HK-2 (cell line): ENCODE measurements at regions not wholly inside any gene's neighbourhood (a gene's known extent, or its start where the extent isn't known, plus 50 kb on each side); places are given as distances from the start of the nearest gene placed in this dataset.

ENCODE experiments used
- DNase-seq: peaks from one replicate; pipeline ENCODE4 v3.0.0-alpha.2; 2018; ENCODE audit not compliant: unreplicated experiment

DNA sequence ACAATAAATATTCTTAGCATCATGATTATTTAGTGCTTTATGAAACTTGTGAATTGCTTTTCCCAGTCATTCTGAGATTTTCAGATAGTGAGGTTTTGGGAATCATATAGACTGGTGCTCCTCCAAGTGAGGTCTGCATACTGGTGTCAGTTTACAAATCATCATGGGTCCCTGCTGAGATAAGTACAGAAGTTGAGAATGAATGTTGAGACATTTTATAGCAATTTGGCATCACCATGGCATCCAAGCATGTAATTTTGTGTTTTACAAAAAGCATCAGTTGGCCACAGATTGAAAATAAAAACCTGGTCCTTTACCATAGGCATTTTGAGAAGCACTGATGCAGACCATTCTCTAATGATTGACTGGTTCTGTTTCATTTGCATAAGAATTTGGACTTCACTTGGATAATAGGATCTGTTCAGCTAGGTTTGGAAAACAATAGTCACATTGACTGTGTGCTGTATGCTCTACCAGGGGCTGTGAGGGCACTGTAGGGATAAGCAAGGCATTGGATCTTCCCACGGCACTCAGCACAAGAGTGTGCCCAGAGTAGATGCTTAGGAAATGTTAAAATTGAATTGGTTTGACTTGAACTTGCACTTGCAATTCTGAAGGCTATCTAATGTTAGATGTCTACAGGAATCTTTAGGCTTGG, 79.0 kb upstream of the JUN start:
- DNase-seq = no peak

GRCh38 chr1:58864654-58865053, 80.8 kb upstream of the JUN start:
- no peak for DNase-seq

DNA sequence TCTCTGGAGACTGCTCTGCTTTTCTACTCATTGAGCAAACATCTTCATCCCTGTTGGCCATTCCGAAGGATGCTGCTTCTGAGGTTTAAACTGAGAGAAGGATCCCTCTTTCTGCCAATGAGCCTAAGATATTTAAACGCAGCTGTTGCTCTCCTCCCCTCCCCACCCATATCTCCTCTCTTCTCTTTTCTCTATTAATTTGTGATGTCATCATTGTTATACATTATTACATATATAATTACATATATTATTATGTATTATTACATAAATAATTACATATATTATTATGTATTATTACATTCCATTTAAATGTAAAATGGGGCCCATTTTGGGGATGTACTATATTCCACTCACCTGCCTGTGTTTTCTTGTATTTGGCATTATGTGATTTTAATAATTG, 82.7 kb upstream of the JUN start:
- no peak for DNase-seq

DNA sequence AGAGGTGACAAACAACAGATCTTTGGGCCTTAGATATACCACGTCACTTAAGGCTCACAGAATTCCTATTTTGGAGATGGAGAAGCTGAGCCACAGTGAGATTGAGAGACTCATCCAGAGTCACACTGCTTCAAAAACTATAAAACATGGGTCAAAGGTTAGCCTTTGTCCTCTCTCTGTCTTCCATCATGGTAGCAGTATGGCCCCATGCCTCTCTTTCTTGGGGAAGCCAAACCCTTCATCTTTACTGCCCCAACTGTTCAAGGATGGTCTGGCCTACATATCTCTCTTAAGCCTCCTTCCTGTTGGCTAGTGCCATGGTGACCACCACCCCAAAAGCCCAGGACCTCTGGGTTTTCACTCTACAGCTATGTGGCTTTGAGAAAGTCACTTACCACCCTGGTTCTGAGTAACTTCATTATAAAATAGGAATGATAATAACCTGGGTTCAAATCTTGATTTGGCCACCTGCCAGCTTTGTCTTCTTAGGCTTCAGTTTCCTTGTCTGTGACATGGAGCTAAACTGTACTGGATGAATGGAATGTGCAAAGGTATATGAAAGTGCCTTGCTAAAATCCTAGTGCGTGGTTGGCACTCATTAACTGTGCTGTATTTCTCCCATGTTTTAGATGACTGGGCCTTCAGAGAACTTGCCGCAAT, 85.9 kb upstream of the JUN start:
- no peak for DNase-seq

- DNase-seq = peak; percentile 45
Measured at GRCh38 chr1:58870298-58870676, 86.4 kb upstream of the JUN start.

- no peak for DNase-seq
Measured at GRCh38 chr1:58874342-58874741, 90.5 kb upstream of the JUN start.

DNA sequence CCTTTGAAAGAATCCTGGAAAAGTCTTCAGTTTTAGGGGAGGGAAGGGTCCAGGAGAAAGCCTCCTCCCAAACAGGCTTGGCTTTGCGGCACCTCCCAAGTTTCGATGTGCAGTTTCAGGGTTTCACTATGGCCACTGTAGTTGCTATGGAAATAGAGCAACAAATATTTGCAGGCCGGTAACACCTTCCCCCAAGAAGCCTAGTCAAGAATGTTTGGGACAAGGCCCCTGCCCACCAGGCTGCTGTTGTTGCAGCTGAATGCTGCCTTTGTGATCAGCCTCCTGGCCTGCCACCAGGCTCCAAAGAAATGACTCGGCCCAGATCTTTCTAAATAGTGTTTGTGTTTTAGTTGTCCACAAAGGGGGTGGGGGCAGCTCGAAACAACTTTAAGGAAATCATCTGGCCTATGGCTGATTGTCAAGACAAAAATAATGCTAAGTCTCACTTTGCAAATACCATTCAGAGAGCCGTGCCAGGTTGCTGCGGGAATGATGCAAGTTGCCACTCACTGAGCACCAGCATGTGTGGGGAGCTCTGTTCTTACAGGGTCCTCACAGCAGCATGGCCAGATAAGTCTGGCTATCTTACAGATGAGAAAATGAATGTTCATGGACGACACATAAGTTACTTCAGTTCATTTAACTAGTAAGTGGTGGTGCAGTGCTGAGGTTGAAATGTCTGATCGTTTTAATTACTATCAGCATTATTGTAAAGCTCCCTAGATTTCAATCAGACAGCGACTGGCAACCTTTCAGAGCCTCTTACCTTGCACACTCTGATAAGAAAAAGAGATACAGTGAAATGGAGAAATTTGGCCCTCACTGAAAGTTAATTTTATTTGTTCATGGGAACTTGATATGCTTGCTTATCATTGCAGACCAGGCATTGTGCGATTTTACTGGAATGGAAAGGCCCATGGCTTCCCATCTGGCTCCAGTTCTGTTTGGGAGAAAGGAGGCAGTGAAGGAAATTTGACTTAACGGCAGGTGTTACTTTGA, 91.2 kb upstream of the JUN start:
- no peak for DNase-seq

- DNase-seq = no peak
Measured at GRCh38 chr1:58879464-58879863, 95.6 kb upstream of the JUN start.

GRCh38 chr1:58880592-58880991, 96.7 kb upstream of the JUN start:
- no peak for DNase-seq

GRCh38 chr1:58881471-58881994, 97.7 kb upstream of the JUN start:
- peak; percentile 84 for DNase-seq

GRCh38 chr1:58882322-58882948, 98.6 kb upstream of the JUN start:
- DNase-seq = no peak

DNA sequence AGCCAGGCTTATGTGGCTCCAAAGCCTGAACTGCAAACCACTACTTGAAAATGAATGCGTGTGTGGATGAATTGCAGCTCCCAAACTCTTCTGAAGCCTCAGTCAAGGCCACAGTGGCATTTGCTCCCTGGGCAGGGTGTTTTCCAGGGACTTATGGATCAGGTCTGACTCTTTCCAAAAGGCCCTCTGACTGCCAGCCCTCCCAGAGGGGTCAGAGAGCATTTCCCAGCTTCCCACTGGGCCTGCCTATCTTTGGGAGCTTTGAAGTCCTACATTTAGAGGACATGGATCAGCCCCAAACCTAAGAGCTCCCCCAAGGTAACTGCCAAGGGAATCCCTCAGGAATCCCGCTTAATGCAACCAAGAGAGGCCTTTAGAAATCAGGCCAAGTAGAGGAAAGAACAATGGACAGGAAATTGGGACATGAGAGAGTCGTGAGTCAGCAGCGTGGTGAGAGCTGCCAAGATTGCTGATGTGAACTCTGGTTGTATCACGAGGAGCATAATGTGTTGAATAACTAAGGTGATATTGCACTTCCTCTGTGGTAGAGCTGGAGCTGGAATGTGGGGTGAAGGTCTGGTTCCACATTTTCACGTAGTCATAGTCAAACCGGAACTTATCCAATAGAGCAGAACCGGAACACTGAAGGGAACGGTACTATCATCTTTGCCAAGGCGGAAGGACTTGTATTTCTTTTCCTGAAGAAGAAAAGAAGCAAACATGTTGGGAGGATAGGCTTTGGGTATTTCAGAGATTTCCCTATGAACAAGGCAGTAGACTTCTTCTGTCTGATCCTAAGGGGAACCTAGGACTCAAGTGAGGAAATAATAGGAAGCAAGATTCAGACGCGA, 99.4 kb upstream of the JUN start:
- peak; percentile 71 for DNase-seq

- DNase-seq = no peak
Measured at GRCh38 chr1:58883888-58884482, 100.1 kb upstream of the JUN start.

GRCh38 chr1:58884706-58885661, 101.1 kb upstream of the JUN start:
- DNase-seq = no peak

- no peak for DNase-seq
Measured at GRCh38 chr1:58885998-58886397, 102.2 kb upstream of the JUN start.

DNA sequence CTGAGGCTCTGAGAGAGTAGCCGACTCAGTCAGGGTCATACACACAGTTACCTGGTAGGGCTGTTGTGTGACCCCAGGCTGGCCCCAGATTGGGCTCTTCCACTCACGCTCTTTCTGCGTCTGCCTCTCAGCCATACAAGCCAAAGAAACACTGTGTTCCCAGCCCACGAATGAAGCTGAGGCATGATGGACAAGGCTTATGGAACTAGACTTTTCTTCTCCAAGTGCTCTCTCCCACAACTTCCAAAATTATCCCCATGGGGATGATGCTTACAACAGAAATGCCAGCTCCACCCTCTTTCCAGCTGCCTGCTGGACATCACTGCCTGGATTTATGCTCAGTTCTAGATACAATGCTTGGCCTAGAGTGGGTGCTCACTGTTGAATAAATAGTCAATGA, 102.8 kb upstream of the JUN start:
- no peak for DNase-seq

DNA sequence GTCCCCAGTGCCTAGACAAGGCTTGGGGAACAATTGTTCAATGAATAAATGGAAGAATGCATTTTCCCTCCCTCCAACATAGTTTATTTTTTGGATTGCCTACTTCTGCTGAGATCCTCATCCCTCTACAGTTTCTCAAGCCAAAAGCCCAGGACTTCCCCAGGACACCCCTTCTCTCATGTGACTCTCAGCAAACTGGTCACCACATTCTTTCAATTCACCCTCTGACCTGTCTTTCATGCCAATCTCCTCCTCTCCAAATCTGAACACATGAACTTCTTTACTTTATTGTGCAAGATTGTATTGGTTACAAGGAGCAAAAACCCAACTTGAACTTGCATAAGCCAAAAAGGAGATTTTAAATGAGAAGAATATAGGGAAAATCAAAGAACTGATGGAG, 103.2 kb upstream of the JUN start:
- DNase-seq = no peak

DNA sequence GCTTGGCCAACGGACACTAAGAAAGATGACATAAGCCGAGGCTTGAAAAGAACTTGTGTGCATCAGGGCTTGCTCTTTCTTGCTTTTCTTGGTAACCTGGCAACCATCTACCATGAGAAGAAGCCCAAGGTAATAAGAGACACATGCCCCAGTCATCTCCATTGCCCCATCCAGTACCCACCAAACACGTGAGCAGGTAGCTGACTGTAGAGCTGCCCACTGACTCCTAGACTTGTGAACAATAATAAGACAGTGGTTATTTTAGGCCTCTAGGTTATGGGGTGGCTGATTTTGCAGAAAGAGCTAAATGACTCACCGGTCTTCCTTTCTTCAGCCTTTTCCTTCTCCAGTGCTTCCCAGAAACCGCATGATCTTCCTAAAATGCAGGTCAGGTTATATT, 105.0 kb upstream of the JUN start:
- no peak for DNase-seq

DNA sequence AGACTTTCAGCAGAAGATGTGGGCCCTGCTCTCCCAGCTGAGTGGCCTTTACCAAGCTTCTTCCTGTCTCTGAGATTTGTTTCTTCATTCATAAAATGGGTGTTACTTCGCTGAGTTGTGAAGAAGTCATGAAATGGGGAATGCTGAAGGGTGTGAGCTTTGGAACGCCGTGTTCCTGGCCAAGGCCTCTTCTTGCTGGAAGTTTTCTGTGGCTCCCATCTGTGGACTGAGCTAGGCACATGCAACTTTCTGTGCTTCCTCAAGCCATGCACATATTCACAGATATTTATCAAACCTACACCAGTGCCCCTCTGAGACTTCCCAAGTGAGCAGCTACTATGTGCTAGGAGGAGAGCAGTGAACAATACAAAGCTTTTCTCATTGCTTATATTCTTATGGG, 106.3 kb upstream of the JUN start:
- DNase-seq = no peak
